Progenitor cell of endocrine pancreas (in vitro differentiated cells): ENCODE measurements at regions not wholly inside any gene's neighbourhood (a gene's known extent, or its start where the extent isn't known, plus 50 kb on each side); places are given as distances from the start of the nearest gene placed in this dataset.

Experiments used
- DNase-seq: peaks from one replicate; pipeline ENCODE4 v3.0.0; 2021; ENCODE audit warnings: low spot score; ENCODE audit not compliant: unreplicated experiment
- H3K27ac Mint-ChIP-seq: 2 replicates; pipeline ENCODE4 v1.8.0; 2021; ENCODE audit warnings: mild to moderate bottlenecking, moderate library complexity, mixed read lengths
- H3K27me3 Mint-ChIP-seq: 2 replicates; pipeline ENCODE4 v1.8.0; 2021; ENCODE audit warnings: mixed read lengths
- H3K36me3 Mint-ChIP-seq: 2 replicates; pipeline ENCODE4 v1.8.0; 2022; ENCODE audit warnings: mixed read lengths; ENCODE audit not compliant: insufficient read depth
- H3K4me1 Mint-ChIP-seq: 2 replicates; pipeline ENCODE4 v1.8.0; 2021; ENCODE audit warnings: low read depth, mixed read lengths
- H3K4me3 Mint-ChIP-seq: 2 replicates; pipeline ENCODE4 v1.8.0; 2021; ENCODE audit warnings: low read depth, mild to moderate bottlenecking, moderate library complexity, mixed read lengths
- H3K9me3 Mint-ChIP-seq: 2 replicates; pipeline ENCODE4 v1.8.0; 2021; ENCODE audit warnings: low read depth, mixed read lengths
- TF ChIP-seq, protein P1 (sequence below): fragments of 200-600 bp; sonication (generic); IDR thresholded peaks from one replicate; pipeline ENCODE4 v1.5.0; 2021; ENCODE audit warnings: antibody characterized with exemption, mild to moderate bottlenecking; ENCODE audit not compliant: unreplicated experiment

DNA sequence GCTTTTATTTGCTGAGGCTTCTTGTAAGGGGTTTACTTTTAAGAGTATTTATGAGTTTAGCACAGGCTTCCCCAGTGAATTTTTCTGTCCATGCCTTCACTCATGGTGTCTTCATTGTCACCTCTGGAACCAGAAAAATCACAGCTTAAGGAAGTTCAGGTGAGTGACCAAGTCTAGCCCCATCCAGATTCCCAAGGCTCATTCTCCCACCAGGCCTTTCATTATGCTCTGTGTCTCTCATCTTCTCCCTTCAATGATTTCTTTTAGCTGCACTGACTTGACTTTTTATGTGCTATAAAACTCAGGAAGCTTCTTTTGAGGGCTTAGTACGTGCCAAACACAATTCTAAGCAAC, 64.9 kb upstream of the NEDD9 start:
- Mint-ChIP-seq H3K36me3 (peaks cover 19% of the 10 kb centered on the region), H3K4me3 (no peak overlapping the region), H3K27ac (no peak overlapping the region), H3K9me3 (peaks cover 32% of the 10 kb centered on the region), H3K4me1 (peaks cover 10% of the 10 kb centered on the region), H3K27me3 (no peaks in the 10 kb centered on the region)
- no peak for DNase-seq
- TF ChIP-seq, protein P1, sequence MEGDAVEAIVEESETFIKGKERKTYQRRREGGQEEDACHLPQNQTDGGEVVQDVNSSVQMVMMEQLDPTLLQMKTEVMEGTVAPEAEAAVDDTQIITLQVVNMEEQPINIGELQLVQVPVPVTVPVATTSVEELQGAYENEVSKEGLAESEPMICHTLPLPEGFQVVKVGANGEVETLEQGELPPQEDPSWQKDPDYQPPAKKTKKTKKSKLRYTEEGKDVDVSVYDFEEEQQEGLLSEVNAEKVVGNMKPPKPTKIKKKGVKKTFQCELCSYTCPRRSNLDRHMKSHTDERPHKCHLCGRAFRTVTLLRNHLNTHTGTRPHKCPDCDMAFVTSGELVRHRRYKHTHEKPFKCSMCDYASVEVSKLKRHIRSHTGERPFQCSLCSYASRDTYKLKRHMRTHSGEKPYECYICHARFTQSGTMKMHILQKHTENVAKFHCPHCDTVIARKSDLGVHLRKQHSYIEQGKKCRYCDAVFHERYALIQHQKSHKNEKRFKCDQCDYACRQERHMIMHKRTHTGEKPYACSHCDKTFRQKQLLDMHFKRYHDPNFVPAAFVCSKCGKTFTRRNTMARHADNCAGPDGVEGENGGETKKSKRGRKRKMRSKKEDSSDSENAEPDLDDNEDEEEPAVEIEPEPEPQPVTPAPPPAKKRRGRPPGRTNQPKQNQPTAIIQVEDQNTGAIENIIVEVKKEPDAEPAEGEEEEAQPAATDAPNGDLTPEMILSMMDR: no peak

DNA sequence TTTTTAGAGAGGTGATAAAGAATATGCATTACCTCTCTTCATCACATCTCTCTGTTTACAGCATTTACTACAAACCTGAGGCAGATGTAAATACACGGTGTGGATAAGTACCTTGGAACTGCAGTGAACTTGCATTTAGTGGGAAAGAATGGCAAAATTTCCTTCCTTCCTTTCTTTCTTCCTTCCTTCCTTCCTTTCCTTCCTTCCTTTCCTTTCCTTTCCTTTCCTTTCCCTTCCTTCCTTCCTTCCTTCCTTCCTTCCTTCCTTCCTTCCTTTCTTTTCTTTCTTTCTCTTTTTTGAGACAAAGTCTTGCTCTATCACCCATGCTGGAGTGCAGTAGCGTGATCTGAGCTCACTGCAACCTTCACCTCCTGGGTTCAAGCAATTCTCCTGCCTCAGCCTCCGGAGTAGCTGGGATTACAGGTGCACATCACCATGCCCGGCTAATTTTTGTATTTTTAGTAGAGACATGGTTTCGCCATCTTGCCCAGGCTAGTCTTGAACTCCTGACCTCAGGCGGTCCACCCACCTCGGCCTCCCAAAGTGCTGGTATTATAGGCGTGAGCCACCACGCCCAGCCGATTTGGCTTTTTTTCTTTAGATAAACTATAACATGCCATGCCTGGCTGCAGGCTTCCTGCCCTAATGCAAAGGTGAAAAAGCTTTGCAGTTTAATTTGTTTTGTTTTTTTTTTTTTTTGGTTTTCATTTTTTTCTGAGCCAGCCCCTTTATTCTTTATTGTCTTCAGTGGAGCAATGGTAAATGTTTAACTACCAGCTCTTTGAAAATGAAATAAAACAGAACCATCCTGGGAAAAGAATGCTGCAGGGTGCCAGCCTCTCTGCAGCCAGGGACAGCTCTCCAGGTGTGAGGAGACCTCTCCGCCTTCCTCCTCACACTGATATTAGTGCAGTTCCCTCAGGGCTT, 64.2 kb upstream of the NEDD9 start:
- H3K9me3 Mint-ChIP-seq: peaks cover 28% of the 10 kb centered on the region
- H3K27me3 Mint-ChIP-seq: no peaks in the 10 kb centered on the region
- TF ChIP-seq, protein P1: no peak
- peaks cover 19% of the 10 kb centered on the region for H3K36me3 Mint-ChIP-seq
- no peak for DNase-seq
- H3K4me3 Mint-ChIP-seq: no peak overlapping the region
- H3K4me1 Mint-ChIP-seq: peaks cover 10% of the 10 kb centered on the region
- H3K27ac Mint-ChIP-seq: peak overlapping the region; percentile 73

DNA sequence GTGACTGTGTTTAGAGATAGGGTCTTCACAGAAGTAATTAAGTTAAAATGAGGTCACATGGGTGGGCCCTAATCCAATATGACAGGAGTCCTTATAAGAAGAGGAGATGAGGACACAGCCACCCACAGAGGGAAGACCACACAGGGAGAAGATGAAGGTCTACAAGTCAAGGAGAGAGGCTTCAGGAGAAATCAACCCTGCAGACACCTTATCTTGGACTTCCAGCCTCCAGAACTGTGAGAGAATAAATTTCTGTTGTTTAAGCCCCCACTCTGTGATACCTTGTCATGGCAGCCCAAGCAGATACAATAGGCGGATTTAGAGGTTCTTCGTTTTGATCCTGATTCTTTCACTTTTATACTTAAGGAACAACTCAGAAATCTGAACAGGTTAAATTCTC, 63.5 kb upstream of the NEDD9 start:
- H3K27me3 Mint-ChIP-seq: no peaks in the 10 kb centered on the region

DNA sequence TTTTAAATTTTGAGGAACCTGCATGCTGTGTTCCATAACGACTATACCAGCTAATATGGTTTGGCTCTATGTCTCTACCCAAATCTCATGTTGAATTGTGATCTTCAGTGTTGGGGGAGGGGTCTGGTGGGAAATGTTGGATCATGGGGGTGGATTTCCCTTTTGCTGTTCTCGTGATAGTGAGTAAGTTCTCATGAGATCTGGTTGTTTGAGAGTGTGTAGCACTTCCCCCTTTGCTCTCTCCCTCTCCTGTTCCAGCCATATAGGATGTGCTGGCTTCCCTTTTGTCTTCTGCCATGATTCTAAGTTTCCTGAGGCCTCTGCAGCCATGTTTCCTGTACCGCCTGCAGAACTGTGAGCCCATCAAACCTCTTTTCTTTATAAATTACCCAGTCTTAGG, 61.8 kb upstream of the NEDD9 start:
- peaks cover 9% of the 10 kb centered on the region for H3K9me3 Mint-ChIP-seq
- peaks cover 9% of the 10 kb centered on the region for H3K4me1 Mint-ChIP-seq
- H3K27ac Mint-ChIP-seq: no peak overlapping the region
- H3K36me3 Mint-ChIP-seq: peaks cover 4% of the 10 kb centered on the region
- TF ChIP-seq, protein P1: no peak
- H3K4me3 Mint-ChIP-seq: no peak overlapping the region
- no peak for DNase-seq
- H3K27me3 Mint-ChIP-seq: no peaks in the 10 kb centered on the region

More for the DNA sequence above, 63.5 kb upstream of the NEDD9 start:
- no peak overlapping the region for H3K27ac Mint-ChIP-seq
- H3K36me3 Mint-ChIP-seq: peaks cover 15% of the 10 kb centered on the region
- TF ChIP-seq, protein P1: no peak
- H3K4me3 Mint-ChIP-seq: no peak overlapping the region
- peaks cover 10% of the 10 kb centered on the region for H3K4me1 Mint-ChIP-seq
- H3K9me3 Mint-ChIP-seq: peaks cover 22% of the 10 kb centered on the region
- DNase-seq: no peak

DNA sequence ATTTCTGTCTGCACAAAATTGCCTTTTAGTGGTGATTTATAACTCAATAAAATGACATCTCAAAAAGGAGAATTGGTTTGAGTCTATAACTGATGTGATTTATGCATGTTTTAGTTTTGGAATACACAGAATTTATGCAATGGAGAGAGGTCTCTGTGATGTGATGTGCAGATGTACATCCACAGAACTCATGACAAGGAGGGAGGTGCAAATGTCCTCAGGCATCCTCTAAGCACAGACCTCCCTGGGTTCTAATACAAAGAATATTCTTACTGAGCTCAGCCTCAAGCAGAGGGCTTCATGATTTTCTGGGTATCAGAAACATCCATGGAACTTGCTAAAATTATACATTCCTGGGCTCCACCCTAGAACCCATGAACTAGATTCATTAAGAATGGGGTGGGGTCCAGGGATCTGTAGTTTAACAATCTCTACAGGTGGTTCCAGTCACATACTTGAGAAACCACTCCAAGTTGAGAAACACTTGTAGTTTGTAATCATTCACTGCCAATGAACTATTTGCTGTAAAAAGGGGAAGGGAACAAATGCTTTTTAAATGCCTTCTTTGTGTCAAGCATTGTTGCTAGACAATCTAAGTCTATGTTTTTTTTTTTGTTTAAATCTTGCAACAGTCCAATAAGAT, 60.2 kb upstream of the NEDD9 start:
- peaks cover 9% of the 10 kb centered on the region for H3K9me3 Mint-ChIP-seq
- no peak overlapping the region for H3K4me3 Mint-ChIP-seq
- H3K27me3 Mint-ChIP-seq: no peaks in the 10 kb centered on the region
- DNase-seq: no peak
- no peaks in the 10 kb centered on the region for H3K36me3 Mint-ChIP-seq
- H3K27ac Mint-ChIP-seq: no peak overlapping the region
- H3K4me1 Mint-ChIP-seq: peaks cover 8% of the 10 kb centered on the region
- TF ChIP-seq, protein P1: no peak
